Mesendoderm (in vitro differentiated cells): ENCODE measurements at regions not wholly inside any gene's neighbourhood (a gene's known extent, or its start where the extent isn't known, plus 50 kb on each side); places are given as distances from the start of the nearest gene placed in this dataset.

Experiments used
- DNase-seq: peaks from one replicate; pipeline ENCODE4 v3.0.0; 2013
- H2AK5ac ChIP-seq: 2 replicates; pipeline ENCODE4 v1.6.1; 2013; ENCODE audit warnings: low read length, inconsistent platforms
- H2BK120ac ChIP-seq: 2 replicates; pipeline ENCODE4 v1.6.1; 2013; ENCODE audit warnings: low read depth, mild to moderate bottlenecking, low read length, moderate library complexity, mixed read lengths
- H2BK15ac ChIP-seq: replicated peaks from 2 replicates; pipeline ENCODE4 v1.6.1; 2013; ENCODE audit warnings: low read depth, mild to moderate bottlenecking, moderate library complexity
- H2BK5ac ChIP-seq: 2 replicates; pipeline ENCODE4 v1.6.1; 2013; ENCODE audit warnings: low read length, inconsistent platforms
- H3K18ac ChIP-seq: 2 replicates; pipeline ENCODE4 v1.6.1; 2013; ENCODE audit warnings: mild to moderate bottlenecking, low read length, mixed read lengths
- H3K23ac ChIP-seq: one replicate; pipeline ENCODE4 v1.6.1; 2013; ENCODE audit warnings: low read length
- H3K27ac ChIP-seq: 2 replicates; pipeline ENCODE4 v1.5.1; 2013; ENCODE audit warnings: low read depth, mild to moderate bottlenecking, inconsistent platforms, low read length, moderate library complexity
- H3K27me3 ChIP-seq: 2 replicates; pipeline ENCODE4 v1.6.1; 2013; ENCODE audit warnings: low read length, control low read depth, mild to moderate bottlenecking, inconsistent platforms; ENCODE audit not compliant: insufficient read depth, poor library complexity
- H3K36me3 ChIP-seq: 2 replicates; pipeline ENCODE4 v1.6.1; 2013; ENCODE audit warnings: low read length, inconsistent platforms; ENCODE audit not compliant: control insufficient read depth, insufficient read depth
- H3K4ac ChIP-seq: one replicate; pipeline ENCODE4 v1.6.1; 2013; ENCODE audit warnings: low read depth, mild to moderate bottlenecking, low read length, moderate library complexity
- H3K4me1 ChIP-seq: 2 replicates; pipeline ENCODE4 v1.6.1; 2013; ENCODE audit warnings: low read depth, low read length, inconsistent platforms; ENCODE audit not compliant: control insufficient read depth
- H3K4me2 ChIP-seq: 2 replicates; pipeline ENCODE4 v1.6.1; 2013; ENCODE audit warnings: low read length
- H3K4me3 ChIP-seq: 2 replicates; pipeline ENCODE4 v1.5.1; 2013; ENCODE audit warnings: mild to moderate bottlenecking, low read length
- H3K56ac ChIP-seq: one replicate; pipeline ENCODE4 v1.6.1; 2013; ENCODE audit warnings: low read length
- H3K79me1 ChIP-seq: 2 replicates; pipeline ENCODE4 v1.6.1; 2013; ENCODE audit warnings: low read length, inconsistent platforms
- H3K79me2 ChIP-seq: 2 replicates; pipeline ENCODE4 v1.6.1; 2013; ENCODE audit warnings: mild to moderate bottlenecking, low read length; ENCODE audit not compliant: control insufficient read depth, insufficient read depth
- H3K9ac ChIP-seq: 2 replicates; pipeline ENCODE4 v1.6.1; 2013; ENCODE audit warnings: low read length, inconsistent platforms
- H4K5ac ChIP-seq: one replicate; pipeline ENCODE4 v1.6.1; 2013; ENCODE audit warnings: low read length
- H4K8ac ChIP-seq: one replicate; pipeline ENCODE4 v1.6.1; 2013; ENCODE audit warnings: low read depth, mild to moderate bottlenecking, control low read depth, low read length, moderate library complexity
- WGBS: extraction: QIAGEN DNeasy Blood & Tissue Kit; methylation state at CpG from one replicate; pipeline ENCODE4 v1.1.7; 2013; ENCODE audit warnings: low lambda C conversion rate, missing lambda C conversion rate; ENCODE audit not compliant: insufficient coverage; ENCODE audit errors: extremely low coverage; 5-methylcytosine and 5-hydroxymethylcytosine counted together

DNA sequence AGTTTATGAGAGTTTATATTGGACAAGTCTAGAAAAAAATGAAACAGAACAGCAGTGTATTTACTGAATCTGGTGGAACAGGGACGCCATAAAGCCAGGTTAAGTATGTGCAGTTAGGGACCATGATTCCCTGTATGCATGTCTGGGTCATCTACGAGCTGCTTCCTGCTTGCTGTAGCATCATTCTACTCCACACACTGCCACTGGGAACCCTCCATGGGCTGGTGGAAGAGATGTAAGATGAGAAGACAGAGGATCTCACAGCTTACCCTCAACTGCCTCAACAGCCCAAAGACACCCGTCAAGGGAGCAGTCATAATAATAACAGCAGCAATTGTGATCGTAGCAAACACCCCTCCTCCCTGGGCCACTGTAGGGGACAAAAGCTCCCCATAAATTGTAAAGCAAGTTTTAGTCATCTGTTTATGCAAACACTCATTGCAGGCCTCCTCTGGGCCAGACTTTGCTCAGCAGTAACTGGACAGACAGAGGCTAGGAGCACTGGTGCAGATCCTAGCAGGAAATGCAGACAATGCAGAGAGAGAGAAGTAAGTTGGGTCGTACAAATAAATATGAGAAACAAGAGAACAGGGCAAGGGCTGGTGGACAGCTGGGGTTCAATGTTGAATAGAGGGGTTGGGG lies 188.0 kb downstream of the SOX9 start:
- H3K56ac ChIP-seq = no peak overlapping the region
- H3K4me3 ChIP-seq = no peak overlapping the region
- no peaks in the 10 kb centered on the region for H3K36me3 ChIP-seq
- H4K8ac ChIP-seq = no peak overlapping the region
- H3K18ac ChIP-seq = no peak overlapping the region
- no peaks in the 10 kb centered on the region for H3K27me3 ChIP-seq
- H3K9ac ChIP-seq = no peak overlapping the region
- no peak for DNase-seq
- no peaks in the 10 kb centered on the region for H3K79me1 ChIP-seq
- no peak overlapping the region for H3K23ac ChIP-seq
- no peak overlapping the region for H4K5ac ChIP-seq
- no peak overlapping the region for H3K4me2 ChIP-seq
- H3K4me1 ChIP-seq = no peaks in the 10 kb centered on the region
- H3K79me2 ChIP-seq = no peaks in the 10 kb centered on the region
- H2BK15ac ChIP-seq = no peak overlapping the region
- H2BK5ac ChIP-seq = no peak overlapping the region
- H2AK5ac ChIP-seq = no peak overlapping the region
- H3K27ac ChIP-seq = no peak overlapping the region
- WGBS = no CpG with 5 or more reads among the region's 5 CpGs
- no peak overlapping the region for H2BK120ac ChIP-seq
- no peak overlapping the region for H3K4ac ChIP-seq

DNA sequence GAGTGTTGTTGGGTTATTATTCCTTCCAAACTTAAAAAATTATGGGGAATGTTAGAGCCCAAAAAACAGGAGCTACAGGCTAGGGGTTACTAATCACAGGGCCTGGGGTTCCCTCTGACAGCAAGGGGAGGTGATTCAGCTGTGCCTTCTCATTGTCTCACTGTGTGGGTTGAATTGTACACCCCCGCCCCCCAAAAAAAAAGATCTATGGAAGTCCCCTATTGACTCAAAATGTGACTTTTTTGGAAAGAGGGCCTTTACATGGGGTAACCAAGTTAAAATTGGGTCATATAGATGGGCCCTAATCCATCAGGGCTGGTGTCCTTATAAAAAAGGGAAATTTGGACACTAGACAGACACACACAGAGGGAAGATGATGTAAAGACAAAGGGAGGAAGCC lies 190.2 kb downstream of the SOX9 start:
- H3K9ac ChIP-seq = no peak overlapping the region
- H2BK15ac ChIP-seq = no peak overlapping the region
- H2BK5ac ChIP-seq = no peak overlapping the region
- H3K79me1 ChIP-seq = no peaks in the 10 kb centered on the region
- no peak overlapping the region for H2AK5ac ChIP-seq
- no peak overlapping the region for H4K5ac ChIP-seq
- no peak overlapping the region for H4K8ac ChIP-seq
- no peak overlapping the region for H3K4me3 ChIP-seq
- H3K4me1 ChIP-seq = no peaks in the 10 kb centered on the region
- no peaks in the 10 kb centered on the region for H3K36me3 ChIP-seq
- H3K18ac ChIP-seq = no peak overlapping the region
- H3K56ac ChIP-seq = no peak overlapping the region
- WGBS = no CpG with 5 or more reads among the region's 1 CpG
- H2BK120ac ChIP-seq = no peak overlapping the region
- no peaks in the 10 kb centered on the region for H3K79me2 ChIP-seq
- no peak for DNase-seq
- H3K23ac ChIP-seq = no peak overlapping the region
- no peak overlapping the region for H3K27ac ChIP-seq
- H3K4me2 ChIP-seq = no peak overlapping the region
- H3K4ac ChIP-seq = no peak overlapping the region
- H3K27me3 ChIP-seq = no peaks in the 10 kb centered on the region

DNA sequence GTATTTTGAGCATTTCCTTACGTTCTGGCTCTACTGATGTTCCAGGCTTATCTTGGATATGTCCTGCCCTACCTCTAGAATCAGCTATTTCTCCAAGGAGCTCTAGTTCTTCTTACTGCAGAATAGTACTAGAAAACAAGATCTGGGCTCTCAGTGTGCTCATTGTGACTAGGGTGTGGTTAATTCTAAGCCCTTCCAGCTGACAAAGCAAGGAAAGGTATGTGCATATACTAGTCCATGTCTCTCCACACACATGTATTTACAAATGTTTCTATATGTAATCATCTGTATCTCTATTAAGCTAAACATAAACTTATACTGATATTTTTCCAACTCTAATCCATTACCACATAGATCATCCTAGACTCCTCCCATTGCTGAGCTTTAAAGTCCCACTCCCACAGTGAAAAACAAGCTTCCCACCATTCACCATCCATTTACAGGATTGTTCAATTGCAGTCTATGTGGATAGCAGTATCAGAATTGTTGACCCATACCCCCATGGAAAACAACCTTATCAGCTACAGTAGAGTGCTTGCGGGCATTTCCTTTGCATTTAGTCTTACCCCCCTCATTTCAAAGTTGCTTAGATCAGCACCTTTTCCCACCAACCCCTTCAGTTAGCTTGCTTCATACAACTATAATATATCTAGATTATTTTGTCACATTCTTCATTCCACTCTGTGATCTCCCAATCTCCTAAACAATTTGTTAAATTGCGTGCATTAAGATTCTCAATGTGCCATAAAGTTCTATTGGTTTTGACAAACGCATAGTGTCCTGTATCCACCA lies 194.5 kb downstream of the SOX9 start:
- Histone ChIP-seq H3K79me1 (no peaks in the 10 kb centered on the region), H2BK15ac (no peak overlapping the region), H3K23ac (no peak overlapping the region), H2BK5ac (no peak overlapping the region), H3K4me3 (no peak overlapping the region), H3K56ac (no peak overlapping the region), H2BK120ac (no peak overlapping the region), H3K4ac (no peak overlapping the region), H4K5ac (no peak overlapping the region), H3K36me3 (no peaks in the 10 kb centered on the region), H3K27ac (no peak overlapping the region), H3K18ac (no peak overlapping the region), H4K8ac (no peak overlapping the region), H3K79me2 (no peaks in the 10 kb centered on the region), H3K4me2 (no peak overlapping the region), H3K27me3 (no peaks in the 10 kb centered on the region), H2AK5ac (no peak overlapping the region), H3K9ac (no peak overlapping the region), H3K4me1 (no peaks in the 10 kb centered on the region)
- no peak for DNase-seq
- WGBS = no CpG with 5 or more reads among the region's 4 CpGs

DNA sequence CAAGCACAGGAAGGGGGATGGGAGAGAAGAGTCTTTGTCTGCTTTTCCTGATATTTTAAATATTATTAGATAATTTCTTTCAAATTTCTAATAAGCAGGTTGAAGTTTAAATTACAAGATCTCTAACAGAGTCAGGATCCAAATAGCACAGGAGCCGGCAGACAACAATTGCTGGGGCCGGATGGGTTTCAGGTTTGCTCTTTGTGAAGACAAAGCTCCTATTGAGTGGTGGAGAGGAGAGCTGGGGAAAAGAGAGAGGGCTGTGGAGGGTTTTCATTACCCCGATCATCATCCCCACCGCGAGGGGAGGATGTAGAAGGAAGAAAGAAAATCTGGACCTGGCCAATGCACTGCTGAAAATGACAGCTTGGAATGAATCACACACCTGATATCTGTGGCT lies 197.3 kb downstream of the SOX9 start:
- no peak overlapping the region for H3K27ac ChIP-seq
- H3K36me3 ChIP-seq = no peaks in the 10 kb centered on the region
- WGBS = no CpG with 5 or more reads among the region's 5 CpGs
- H3K27me3 ChIP-seq = no peaks in the 10 kb centered on the region
- no peak overlapping the region for H2AK5ac ChIP-seq
- H2BK15ac ChIP-seq = no peak overlapping the region
- no peak overlapping the region for H2BK5ac ChIP-seq
- no peak overlapping the region for H2BK120ac ChIP-seq
- no peak overlapping the region for H3K18ac ChIP-seq
- H3K56ac ChIP-seq = no peak overlapping the region
- H3K4me1 ChIP-seq = no peaks in the 10 kb centered on the region
- H3K4ac ChIP-seq = no peak overlapping the region
- H3K79me1 ChIP-seq = no peaks in the 10 kb centered on the region
- DNase-seq = no peak
- H4K5ac ChIP-seq = no peak overlapping the region
- H3K4me3 ChIP-seq = no peak overlapping the region
- H3K79me2 ChIP-seq = no peaks in the 10 kb centered on the region
- no peak overlapping the region for H3K4me2 ChIP-seq
- H3K23ac ChIP-seq = no peak overlapping the region
- H3K9ac ChIP-seq = no peak overlapping the region
- H4K8ac ChIP-seq = no peak overlapping the region

DNA sequence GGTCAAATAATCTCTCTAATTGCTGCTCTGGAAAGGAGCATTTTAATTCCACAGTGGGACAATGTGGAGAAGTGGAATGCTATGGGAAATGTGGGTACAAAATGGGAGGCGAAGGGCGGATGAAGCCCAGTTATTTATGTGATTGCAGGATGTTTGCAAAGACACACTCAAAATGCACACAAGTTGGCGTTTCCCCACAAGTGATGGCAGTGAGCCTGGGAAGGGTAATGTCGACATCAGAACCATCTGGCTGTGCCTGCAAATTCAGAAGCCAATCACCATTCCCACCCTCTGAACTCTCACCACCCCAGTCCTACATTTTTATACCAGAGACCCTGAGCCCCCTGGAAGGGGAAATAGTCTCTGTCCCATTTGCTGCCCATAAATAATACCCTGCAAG lies 201.1 kb downstream of the SOX9 start:
- Histone ChIP-seq H3K4me1 (no peaks in the 10 kb centered on the region), H3K18ac (no peak overlapping the region), H3K36me3 (no peaks in the 10 kb centered on the region), H3K56ac (no peak overlapping the region), H3K79me1 (no peaks in the 10 kb centered on the region), H2BK5ac (no peak overlapping the region), H3K4ac (no peak overlapping the region), H3K4me3 (no peak overlapping the region), H4K8ac (no peak overlapping the region), H3K9ac (no peak overlapping the region), H2AK5ac (no peak overlapping the region), H3K4me2 (no peak overlapping the region), H3K23ac (no peak overlapping the region), H3K79me2 (no peaks in the 10 kb centered on the region), H4K5ac (no peak overlapping the region), H2BK120ac (no peak overlapping the region), H3K27me3 (no peaks in the 10 kb centered on the region), H2BK15ac (no peak overlapping the region), H3K27ac (no peak overlapping the region)
- WGBS = no CpG with 5 or more reads among the region's 4 CpGs
- DNase-seq = no peak
